ENCODE measurements at regions not wholly inside any gene's neighbourhood (a gene's known extent, or its start where the extent isn't known, plus 50 kb on each side); places are given as distances from the start of the nearest gene placed in this dataset.
"Not testable (repeated sequence)": the region's sequence is repeated elsewhere in the genome, so short reads cannot be mapped to it uniquely, and the experiment has no call there.

DNA sequence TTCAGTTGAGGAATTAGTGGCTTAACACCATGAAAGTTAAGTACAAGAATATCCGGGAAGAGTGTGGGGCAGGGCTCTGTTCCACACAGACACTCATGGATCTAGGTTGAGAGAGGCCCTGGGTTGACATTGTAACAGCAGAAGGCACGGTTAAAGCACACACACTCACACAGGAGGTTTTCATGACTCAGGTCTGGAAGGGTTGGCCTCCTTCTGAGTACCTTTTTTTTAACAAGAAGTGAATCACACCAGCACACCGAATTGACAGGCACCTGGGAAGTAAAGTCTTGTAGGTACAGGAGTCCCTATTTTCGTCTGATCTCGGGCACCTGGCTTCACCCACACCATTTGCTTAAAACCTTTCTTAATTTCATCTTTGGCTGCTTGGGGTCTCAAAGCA lies 509.4 kb upstream of the ADARB2 start:
- no peak for DNase-seq (ENCODE audit: low spot score)

DNA sequence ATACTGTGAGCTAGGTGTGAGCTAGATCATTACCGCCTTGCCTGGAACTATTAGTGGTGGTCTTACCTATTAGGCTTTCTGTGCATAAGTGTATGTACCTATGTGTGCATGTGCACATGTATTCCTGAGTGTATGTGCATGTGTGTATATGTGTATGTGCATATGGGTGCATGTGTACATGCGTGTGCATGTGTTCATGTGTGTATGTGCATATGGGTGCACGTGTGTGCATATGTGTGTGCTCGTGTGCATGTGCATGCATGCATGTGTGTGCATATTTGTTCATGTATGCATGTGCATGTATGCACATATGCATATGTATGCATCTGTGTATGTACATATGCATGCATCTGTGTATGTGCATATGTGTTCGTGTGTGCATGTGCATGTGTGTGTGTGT lies 508.3 kb upstream of the ADARB2 start:
- no peak for DNase-seq (ENCODE audit: low spot score)

DNA sequence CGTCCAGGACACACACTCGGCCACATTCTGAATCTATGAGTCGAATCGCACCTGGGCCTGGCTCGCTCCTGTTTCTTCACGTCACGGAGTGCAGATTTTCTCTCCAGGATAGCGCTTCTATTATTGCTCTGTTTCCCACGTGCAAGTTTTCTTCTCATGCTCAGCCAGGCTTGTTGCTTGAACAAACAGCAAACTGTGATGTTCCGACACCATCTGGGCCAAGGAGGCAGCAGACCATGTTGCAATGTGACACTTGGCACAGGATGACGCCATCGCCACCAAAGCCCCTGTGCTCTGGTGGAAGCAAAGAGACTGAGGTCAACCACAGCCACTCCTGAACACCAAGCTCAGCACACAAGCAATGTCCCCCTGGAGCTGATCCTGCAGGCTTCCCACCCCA lies 507.1 kb upstream of the ADARB2 start:
- no peak for DNase-seq (ENCODE audit: low spot score)

DNA sequence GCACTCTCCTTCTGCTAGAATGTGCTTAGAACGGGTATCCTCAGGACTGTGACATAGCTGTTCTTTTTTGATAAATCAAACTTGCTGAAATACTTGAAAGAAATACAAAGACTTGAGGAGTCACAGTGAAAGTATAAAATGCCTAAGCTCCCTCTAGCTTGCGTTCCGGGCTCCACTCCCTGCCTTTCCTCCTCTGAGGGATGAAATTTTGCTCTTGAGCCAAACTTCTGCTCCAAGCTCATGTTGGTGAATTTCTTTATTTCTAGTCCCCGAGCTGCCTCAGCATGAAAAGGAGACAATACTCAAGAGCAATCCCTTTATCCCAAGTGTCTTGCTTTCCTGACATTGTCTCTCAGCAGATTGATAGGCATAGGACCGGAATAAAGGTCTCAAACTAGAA lies 499.6 kb upstream of the ADARB2 start:
- DNase-seq (ENCODE audit: low spot score) = no peak

DNA sequence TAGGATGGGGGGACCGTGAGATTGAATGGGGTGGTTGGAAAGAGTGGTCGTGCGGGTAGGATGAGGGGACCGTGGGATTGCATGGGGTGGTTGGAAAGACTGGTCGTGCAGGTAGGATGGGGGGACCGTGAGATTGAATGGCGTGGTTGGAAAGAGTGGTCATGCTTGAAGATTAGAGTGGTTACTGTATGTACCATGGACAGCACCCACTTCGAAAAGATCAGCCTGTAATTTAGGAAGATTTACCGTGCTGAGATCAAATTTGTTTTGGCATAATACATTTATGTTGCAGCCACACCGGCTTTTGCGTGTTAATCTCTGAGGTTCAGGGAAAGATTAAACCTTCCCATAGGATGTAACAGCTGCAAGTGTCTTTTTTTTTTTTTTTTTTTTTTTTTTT lies 495.2 kb upstream of the ADARB2 start:
- no peak for DNase-seq (ENCODE audit: low spot score)

DNA sequence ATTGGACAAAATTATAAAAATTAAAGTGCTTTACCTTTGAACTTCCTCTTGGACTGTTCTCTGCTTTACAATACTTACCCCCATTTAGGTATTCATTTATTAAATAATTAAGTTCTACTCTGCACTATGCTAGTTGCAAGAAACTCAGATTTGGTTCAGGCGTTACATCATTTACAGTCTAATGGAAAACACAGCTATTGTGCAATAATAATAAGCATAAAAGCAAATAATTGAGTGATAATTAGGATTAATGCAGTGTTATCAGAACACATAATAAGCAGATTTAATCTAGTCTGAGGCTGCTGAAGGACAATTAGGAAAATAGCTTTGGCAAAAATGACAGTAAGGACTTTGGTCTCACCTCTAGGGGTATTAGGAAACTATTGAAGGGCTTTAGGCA lies 493.2 kb upstream of the ADARB2 start:
- DNase-seq (ENCODE audit: low spot score) = no peak

DNA sequence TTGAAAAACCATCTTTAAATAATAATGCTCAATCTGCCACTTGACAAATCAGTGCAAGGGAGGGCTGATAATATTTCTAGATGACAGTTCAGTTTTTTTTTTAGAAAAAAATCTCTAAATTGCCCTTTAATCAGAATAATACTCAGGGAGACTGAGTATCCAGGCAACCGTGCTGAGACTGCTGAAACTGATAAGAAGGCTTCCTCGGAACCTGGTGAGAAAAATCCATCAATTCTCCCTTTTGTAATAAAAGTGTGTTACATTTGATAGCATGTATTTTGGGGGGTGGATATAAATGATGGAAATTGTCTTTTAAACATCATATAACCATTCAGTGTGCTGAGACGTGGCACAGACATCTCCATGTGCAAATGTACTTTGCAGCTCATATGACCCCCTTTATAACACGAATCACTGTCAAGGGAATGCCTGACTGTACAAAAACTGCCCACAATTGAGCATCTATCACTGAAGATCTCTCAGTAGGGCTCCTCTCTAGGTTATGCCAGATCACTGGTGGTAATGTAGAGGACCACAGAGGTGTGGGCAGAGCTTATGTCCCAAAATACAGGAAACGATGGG lies 491.1 kb upstream of the ADARB2 start:
- no peak for DNase-seq (ENCODE audit: low spot score)

DNA sequence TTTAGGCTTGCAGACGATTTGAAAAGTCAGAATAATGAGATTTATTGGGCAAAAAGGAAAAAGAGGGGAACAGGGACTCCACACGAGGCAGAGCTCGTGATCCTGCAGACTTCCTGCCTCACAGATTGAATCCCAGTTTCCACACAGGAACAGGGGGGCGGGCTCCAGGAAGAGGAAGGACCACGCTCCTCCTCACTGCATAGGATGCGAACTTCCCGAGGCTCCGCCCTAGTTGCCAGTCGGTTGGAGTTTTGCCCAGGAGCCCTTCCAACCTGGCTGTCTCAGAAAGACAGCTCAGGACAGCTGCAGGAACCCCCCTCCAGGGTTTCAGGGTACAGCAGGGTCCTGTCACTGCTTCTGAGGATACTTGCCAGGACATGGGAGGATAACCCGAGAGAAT lies 488.3 kb upstream of the ADARB2 start:
- DNase-seq (ENCODE audit: low spot score) = no peak

DNA sequence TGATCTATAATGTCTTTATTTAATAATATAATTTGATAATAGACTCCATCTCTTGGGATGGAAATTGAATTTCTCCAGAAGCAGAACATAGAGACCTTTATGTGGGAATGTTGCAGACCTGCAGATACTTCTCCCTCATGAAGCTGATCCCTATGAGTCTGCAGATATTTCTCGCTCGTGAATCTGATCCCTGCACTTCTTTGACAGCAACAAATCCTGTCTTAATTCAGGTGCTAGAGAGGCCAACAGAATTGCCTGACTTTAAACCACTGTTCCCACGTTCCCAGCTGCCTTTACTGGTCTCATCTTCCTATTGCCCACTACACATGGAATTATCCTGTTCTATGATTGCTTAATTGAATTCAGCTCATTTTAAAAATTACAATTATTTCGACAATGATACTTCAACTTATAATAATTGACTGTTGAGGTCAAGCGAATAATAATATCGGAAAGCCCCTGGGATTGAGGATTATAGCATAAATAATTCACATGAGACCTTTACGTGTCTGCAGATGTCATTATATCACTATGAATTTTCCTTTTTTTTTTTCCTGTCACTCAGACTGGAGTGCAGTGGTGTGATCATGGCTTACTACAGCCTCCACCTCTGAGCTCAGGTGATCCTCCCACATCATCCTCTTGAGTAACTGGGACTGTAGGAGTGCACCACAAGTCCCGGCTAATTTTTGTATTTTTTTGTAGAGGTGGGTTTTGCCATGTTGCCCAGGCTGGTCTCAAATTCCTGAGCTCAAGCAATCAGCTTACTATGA lies 486.4 kb upstream of the ADARB2 start:
- DNase-seq (ENCODE audit: low spot score) = no peak

DNA sequence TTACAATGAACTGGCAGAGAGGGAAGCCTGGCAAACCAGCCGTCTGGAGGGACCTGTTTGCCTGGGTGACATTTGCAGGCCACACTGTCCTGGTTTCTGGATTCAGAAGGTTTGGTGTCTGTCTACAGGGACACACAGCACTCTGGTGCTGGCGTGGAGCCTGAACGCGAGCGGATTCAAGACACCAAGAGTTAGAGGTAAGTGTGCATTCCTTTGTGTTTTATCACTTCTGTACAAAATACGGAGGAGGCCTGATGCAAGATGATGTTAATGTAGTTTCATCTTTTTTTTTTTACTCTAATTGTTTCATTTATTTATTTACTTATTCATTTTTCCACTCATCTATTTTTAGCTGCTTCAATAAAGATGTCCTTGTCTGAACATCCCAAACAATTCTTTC lies 485.3 kb upstream of the ADARB2 start:
- DNase-seq (ENCODE audit: low spot score) = no peak

DNA sequence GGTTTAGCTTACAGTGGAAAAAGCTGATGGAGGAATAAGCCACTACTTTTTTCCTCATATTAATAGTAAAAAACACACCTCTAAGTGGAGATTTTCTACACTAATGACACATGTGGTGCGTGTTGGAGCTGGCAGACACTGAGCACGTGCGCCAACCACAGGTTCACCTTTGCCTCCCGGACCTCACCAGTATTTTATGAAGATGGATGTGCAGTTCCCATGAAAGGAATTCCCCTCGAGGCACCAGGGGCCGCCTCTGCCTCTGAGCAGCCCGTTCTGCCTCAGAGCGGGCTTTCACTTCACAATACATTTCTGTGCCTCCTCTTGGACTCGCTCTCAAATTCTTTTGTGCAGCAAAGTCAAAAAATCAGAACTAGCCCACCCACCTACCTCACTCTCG lies 477.5 kb upstream of the ADARB2 start:
- no peak for DNase-seq (ENCODE audit: low spot score)

DNA sequence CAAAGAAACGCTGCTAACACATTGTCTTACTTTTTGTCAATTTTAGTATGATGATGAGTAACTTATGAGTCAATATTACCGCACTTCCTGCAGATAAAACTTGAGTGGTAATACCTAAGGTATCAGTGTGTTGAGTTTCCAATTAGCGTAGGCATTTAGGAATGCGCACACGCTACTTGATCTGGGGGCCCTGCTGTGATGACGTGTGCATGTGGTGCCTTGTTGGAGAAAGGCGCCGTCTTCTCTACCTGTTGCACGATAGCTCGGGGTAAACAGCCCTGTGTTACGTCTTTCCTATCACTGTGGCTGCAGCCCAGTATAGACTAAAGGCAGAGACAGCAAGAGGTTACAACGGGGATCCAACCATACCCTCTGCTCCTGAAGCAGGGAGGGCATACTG lies 476.8 kb upstream of the ADARB2 start:
- DNase-seq (ENCODE audit: low spot score) = no peak

DNA sequence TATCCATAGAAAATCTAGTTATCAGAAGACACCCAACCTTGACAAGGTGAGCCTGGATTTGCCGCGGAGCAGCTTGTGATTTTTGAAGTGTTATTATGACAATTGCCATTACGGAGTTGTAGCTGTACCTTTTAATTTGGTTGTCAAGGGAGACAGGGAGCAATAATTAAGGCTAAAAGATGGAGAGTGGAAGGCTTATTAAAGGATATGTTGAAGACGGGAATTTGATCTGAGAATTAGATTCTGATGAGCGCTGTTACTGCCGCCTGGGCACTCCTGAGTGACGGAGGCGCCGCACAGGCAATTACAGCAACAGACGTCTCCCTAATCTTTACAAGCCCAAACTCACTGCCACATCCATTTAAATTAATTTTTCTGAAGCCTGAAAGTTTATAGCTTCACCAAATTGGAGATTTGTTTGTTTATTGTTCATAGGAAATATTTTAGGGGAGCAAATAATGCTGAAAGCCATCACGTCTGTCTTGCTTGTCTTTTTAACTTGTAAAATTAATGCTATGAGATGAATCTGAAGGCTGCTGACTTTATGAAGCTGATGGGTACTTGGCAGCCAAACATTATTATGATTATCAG lies 475.0 kb upstream of the ADARB2 start:
- no peak for DNase-seq (ENCODE audit: low spot score)

DNA sequence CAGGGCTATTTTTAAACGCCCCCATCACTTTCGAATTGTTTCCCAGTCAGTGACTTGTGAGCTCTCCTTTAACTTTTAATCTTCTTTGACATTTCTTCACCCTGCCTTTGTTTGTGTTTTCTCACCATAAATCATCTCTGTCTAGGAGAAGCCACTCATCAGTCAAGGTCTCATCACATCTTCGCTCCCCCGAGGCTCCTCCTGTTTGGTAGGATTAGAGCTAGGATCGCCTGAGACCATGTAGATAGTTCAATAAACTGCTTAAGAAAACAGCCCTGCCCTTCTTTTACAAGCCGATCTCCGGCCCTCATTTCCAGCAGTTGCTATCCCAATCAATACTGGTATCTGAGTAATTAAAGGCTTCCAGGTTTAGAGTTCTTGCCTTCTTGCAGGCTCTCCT lies 472.8 kb upstream of the ADARB2 start:
- DNase-seq (ENCODE audit: low spot score) = no peak

DNA sequence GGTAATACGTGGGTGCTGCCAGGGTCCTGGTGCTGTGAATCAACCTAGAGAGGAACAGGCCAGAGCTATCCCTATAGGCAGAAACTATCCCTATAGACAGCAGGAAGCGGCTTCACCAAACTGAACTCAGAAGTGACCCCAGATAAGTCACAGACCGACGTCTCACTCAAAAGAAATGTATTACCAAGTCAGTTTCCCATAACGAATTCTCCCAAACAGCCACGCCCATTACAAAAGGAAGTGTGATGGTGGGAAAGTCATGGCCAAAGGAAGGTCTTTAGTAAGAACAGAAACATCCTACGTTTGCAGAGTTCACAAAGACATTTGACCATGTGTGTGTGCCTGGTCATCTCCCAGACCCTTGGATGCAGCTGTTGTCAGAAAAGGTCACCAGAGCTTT lies 470.8 kb upstream of the ADARB2 start:
- no peak for DNase-seq (ENCODE audit: low spot score)

DNA sequence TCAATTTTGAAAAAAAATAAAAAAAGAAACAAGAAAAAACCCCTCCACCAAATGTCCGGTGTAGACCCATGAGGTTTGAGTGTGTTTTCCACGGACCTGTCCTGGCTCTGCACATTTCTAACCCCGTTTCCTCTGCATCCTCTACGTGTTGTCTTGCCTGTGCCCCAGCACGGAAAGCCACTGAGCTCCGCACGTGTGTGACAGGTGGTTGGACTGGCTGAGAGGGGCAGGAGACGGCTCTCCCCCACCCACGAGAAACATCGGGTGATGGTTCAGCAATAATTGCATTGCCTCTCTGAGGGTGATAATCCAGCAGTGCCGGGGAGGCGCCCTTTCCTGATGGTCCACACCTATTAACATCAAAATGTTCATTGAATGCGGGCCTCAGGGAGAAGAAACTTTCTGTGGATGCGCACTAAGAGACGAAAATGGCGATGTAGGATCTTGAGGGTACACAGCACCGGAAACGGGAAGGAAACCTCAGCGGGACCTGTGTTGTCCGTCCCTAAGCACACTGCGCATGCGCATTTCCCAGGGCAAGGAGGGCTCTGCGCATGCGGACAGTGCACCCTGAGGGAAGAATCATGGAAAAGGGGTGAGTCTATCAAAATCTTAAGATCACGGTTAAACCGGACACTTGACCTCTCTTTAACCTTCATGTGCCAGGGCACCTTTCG lies 470.1 kb upstream of the ADARB2 start:
- no peak for DNase-seq (ENCODE audit: low spot score)

DNA sequence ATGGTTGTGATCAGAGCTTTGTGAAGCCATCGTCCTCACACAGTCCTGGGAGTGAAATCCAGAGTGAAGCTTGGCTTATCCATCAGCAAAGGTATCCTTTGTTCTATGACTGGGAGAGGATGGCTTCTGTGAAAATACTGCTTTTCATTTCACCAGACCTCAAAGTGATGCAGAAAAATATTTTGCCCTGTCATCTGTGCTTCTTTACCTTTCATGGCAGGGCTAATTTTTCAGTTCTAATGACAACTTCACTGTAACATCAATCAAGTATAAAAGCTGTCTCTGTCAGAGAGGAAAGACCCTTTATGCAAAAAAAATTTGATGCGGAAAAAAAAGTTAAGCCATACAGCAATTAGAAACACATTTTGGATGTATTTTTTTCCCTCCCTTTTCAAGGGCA lies 468.1 kb upstream of the ADARB2 start:
- DNase-seq (ENCODE audit: low spot score) = no peak

DNA sequence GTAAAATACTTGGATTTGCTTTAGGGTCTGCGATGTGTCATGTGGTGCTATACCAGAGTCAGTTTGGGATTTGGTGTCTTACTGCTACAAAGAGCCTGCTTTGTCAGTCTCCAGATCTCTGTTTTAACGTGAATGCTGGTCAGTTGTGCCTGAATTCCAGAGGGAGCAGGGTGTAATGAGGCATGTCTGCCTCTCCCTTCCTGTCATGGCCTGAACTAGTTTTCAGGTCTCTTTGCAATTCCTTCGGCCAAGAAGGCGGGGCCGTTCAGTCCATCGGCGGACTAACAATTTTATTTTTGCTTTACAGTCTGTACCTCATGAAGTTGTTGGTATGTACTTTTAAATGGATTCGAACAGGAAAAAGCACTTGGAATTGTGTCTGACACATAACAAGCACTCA lies 465.1 kb upstream of the ADARB2 start:
- no peak for DNase-seq (ENCODE audit: low spot score)

DNA sequence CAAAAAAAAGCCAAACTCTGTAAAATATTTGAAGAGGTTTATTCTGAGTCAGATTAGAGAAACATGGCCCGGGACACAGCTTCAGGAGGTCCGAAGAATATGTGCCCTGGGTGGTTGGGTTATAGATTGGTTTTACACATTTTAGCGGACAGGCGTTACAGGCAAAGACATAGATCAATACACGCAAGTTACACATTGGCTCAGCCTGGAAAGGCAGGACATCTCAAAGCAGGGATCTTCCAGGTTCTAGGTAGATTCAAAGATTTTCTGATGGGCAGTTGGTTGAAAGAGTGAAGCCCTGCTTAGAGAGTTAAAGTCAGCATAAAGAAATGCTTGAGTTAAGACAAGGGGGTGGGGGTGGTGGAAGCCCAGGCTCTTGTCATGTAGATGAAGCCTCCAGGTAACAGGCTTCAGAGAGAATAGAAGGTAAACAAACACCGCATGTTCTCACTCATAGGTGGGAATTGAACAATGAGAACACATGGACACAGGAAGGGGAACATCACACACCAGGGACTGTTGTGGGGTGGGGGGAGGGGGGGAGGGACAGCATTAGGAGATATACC lies 464.3 kb upstream of the ADARB2 start:
- DNase-seq (ENCODE audit: low spot score) = no peak

DNA sequence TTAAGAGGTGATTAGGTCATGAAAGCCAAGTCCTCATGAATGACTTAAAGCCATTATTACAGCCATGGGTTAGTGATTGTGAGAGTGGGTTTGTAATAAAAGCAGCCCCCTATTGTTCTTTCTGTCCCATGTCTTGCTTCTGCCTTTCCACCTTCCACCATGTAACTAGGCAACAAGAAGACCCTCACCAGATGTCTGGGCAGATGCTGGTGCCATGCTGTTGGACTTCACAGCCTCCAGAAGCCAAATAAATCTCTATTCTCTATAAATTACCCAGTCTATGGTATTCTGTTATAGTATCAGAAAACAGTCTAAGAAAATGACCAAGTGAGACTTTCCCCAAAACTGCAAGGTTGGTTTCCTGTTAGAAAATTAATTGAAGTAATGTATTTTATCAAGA lies 460.3 kb upstream of the ADARB2 start:
- DNase-seq (ENCODE audit: low spot score) = no peak

DNA sequence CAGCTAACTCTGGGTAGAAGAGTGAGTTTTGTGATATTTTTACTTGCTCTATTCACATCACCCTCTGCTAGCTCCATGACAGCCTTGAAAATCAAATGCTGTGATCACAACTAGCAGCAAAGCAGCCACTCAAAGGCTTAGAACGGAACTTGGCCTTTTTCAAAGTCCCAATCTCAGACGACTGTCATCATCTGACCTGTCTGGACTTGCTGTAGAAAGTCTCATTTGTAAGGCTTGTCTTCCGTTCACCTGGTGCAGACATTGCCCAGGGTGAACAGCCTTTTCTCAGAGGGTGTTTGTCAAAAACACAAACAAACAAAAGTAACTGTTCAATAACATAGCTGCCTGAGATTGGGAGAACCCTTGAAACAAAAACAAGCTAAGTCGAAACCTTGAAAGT lies 458.9 kb upstream of the ADARB2 start:
- DNase-seq (ENCODE audit: low spot score) = no peak

DNA sequence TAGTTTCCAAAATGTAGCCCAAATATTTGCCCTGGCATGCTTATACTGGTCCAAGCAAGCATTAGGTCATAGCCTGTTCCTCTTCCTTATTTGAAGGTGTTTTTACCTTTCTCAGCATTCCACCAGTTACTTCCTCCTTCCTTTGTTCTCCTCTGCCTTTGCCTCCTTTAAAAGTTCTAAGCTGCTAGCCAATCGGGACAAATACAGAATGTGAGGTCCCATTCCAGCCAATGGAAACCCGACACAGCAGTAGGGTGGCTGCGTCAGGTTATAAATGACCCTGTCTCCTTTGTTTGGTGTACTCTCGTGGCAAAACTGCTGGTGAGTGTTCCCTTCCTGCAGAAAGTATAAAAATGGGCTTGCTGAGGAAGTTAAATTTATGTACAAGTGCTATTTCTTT lies 452.0 kb upstream of the ADARB2 start:
- not testable (repeated sequence) for DNase-seq (ENCODE audit: low spot score)

DNA sequence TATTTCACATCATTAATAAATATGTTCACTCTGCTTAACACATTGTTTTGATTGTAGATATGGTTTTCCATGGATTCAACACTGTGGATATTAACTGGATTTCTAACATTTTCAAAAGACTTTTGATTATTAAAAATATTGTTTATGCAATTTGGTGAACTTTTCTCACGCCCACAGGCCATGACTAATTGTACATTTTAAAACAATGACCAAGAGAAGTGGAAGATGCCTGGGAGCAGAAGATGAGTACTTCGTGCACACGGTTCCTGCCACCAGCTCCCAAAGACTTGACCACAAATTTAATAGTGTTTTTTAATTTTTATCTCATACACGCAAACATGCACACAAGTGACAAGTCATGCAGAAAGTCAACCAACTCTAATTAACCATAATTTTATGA lies 451.0 kb upstream of the ADARB2 start:
- no peak for DNase-seq (ENCODE audit: low spot score)

Measured in germinal center (tissue), 1 donor.